ENCODE measurements at regions not wholly inside any gene's neighbourhood (a gene's known extent, or its start where the extent isn't known, plus 50 kb on each side); places are given as distances from the start of the nearest gene placed in this dataset.

DNA sequence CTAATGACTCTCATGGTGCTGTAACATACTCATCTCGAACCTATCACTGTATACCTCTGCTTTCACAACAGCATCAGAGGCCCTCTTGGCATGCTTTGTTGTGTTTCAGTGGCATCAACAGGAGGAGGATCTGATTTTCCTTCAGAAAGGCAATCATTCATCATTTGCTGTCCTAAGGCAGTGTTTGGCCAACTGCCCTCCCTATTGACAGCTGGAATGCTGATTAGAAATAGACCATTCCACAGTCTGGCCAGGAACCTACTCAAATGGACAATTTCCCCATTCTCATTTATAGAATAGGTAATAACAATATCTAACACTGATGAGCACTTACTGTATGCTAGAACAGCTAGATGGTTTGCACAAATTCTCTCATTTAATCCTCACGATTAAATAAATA, 310.6 kb upstream of the PTBP2 start:
- H3K4me3 Mint-ChIP-seq (ENCODE audit: unreplicated experiment): no peak overlapping the region

DNA sequence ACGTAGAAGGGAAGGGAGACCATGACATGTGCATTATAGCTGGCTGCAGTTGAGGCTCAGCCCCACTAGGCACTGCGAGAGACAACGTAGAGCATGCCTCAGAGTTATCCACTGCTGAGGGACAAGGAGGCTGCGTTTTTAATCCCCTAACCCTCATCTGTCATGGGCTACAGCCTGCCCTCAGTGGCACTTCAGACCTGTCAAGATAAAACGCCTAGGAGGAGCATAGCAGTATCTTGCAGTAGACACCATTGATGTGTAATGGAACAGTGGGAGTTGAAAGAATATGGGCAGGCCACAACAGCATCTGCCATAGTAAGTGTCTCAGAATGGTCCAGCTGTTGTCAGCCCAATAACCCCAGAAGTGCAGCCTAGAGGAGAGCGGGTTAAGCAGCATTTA, 307.0 kb upstream of the PTBP2 start:
- no peak overlapping the region for H3K4me3 Mint-ChIP-seq (ENCODE audit: unreplicated experiment)

More for the DNA sequence above, 310.6 kb upstream of the PTBP2 start:
- no peak for DNase-seq
- no peaks in the 10 kb centered on the region for H3K4me1 Mint-ChIP-seq (ENCODE audit: low read depth, unreplicated experiment)
- no peaks in the 10 kb centered on the region for H3K36me3 Mint-ChIP-seq (ENCODE audit: unreplicated experiment)
- no peaks in the 10 kb centered on the region for H3K27me3 Mint-ChIP-seq (ENCODE audit: unreplicated experiment)
- peaks cover 2% of the 10 kb centered on the region for H3K9me3 Mint-ChIP-seq (ENCODE audit: unreplicated experiment)
- no peak overlapping the region for H3K27ac Mint-ChIP-seq (ENCODE audit: unreplicated experiment)
- TF ChIP-seq, protein P1, sequence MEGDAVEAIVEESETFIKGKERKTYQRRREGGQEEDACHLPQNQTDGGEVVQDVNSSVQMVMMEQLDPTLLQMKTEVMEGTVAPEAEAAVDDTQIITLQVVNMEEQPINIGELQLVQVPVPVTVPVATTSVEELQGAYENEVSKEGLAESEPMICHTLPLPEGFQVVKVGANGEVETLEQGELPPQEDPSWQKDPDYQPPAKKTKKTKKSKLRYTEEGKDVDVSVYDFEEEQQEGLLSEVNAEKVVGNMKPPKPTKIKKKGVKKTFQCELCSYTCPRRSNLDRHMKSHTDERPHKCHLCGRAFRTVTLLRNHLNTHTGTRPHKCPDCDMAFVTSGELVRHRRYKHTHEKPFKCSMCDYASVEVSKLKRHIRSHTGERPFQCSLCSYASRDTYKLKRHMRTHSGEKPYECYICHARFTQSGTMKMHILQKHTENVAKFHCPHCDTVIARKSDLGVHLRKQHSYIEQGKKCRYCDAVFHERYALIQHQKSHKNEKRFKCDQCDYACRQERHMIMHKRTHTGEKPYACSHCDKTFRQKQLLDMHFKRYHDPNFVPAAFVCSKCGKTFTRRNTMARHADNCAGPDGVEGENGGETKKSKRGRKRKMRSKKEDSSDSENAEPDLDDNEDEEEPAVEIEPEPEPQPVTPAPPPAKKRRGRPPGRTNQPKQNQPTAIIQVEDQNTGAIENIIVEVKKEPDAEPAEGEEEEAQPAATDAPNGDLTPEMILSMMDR (IDR thresholded peaks at IDR 0.05; ENCODE audit: partially characterized antibody, unreplicated experiment): no peak

DNA sequence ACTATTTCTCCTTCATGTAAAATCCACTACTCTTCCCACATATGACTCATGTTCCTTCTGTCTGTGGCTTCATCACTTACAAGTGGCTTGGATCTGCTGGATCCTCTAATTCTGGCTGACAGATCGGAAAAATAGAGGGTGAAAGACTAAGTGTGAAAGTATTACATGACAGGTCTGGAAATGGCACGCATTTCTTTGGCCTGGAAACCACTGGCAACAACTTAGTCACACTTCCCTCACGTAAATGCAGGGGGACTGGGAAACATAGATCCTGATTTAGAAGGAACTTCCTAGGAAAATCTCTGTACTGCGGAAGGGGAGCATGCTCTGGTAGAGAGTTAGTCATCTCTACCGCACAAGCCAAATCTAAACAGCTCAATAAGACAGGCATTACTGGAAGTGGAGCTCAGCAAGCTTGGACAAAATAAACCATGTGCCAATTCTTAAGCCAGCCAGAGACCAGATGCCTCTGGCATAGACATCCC, 305.4 kb upstream of the PTBP2 start:
- no peaks in the 10 kb centered on the region for H3K36me3 Mint-ChIP-seq (ENCODE audit: unreplicated experiment)
- H3K9me3 Mint-ChIP-seq (ENCODE audit: unreplicated experiment): peaks cover 2% of the 10 kb centered on the region
- H3K4me1 Mint-ChIP-seq (ENCODE audit: low read depth, unreplicated experiment): peaks cover 2% of the 10 kb centered on the region
- no peak overlapping the region for H3K4me3 Mint-ChIP-seq (ENCODE audit: unreplicated experiment)
- TF ChIP-seq, protein P1 (IDR thresholded peaks at IDR 0.05; ENCODE audit: partially characterized antibody, unreplicated experiment): no peak
- no peaks in the 10 kb centered on the region for H3K27me3 Mint-ChIP-seq (ENCODE audit: unreplicated experiment)
- no peak overlapping the region for H3K27ac Mint-ChIP-seq (ENCODE audit: unreplicated experiment)
- DNase-seq: no peak

More for the DNA sequence above, 307.0 kb upstream of the PTBP2 start:
- no peak for DNase-seq
- Mint-ChIP-seq H3K4me1 (ENCODE audit: low read depth, unreplicated experiment) (peaks cover 2% of the 10 kb centered on the region), H3K36me3 (ENCODE audit: unreplicated experiment) (no peaks in the 10 kb centered on the region), H3K27me3 (ENCODE audit: unreplicated experiment) (no peaks in the 10 kb centered on the region), H3K9me3 (ENCODE audit: unreplicated experiment) (peaks cover 2% of the 10 kb centered on the region), H3K27ac (ENCODE audit: unreplicated experiment) (no peak overlapping the region)
- TF ChIP-seq, protein P1 (IDR thresholded peaks at IDR 0.05; ENCODE audit: partially characterized antibody, unreplicated experiment): no peak

DNA sequence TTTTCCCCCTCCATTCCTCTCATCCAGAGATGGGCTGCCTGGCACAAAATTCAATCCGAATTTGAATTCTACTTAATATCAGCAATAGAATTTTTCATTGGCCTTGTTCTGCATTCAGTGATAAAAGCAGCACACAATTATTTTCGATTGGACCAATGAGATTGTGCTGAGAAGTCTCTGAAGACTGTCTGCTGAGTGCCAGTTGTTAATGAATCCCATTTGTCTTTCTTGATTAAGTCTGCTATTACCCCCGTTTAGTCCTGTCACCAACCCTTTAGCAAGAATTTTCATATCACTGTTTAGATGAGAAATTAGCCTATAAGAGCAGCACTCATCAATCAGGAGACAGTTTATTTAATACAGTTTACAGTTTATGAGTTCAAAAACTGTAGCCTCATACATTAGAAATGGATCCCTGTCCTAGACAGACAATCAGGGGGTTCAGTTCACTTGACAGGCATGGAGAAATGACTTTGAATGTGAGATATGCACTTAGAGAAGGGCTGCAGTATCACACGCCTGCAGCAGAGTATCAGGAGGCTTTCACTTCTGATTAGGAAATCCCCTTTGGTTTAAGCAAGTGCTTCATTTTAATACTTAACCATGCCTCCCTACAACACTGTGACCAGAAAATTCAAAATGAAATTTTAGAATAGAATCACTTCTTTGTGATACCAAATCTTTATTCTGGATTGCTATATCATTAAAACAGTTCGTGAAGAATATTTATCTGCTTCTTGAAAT, 304.7 kb upstream of the PTBP2 start:
- peaks cover 2% of the 10 kb centered on the region for H3K4me1 Mint-ChIP-seq (ENCODE audit: low read depth, unreplicated experiment)

DNA sequence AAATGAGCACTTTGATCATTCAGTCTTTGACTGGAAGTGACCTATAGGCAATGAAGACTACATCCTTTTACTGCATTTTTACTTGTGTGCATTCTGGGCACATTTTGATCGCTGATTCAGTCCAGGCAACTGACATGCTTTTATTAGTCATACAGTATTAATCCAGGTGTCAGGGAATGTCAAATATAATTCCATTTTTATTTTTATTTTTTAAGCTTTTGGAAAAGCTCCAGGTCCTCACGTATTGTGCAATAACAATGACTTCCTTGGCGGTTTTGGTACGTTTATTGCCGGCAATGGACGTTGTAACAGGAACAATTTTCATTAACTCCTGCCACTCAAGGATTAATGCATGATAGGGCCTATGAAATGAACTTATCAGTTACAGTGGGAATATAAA, 302.6 kb upstream of the PTBP2 start:
- TF ChIP-seq, protein P1 (IDR thresholded peaks at IDR 0.05; ENCODE audit: partially characterized antibody, unreplicated experiment): no peak
- H3K27ac Mint-ChIP-seq (ENCODE audit: unreplicated experiment): no peak overlapping the region
- peaks cover 2% of the 10 kb centered on the region for H3K4me1 Mint-ChIP-seq (ENCODE audit: low read depth, unreplicated experiment)
- DNase-seq: no peak
- peaks cover 2% of the 10 kb centered on the region for H3K9me3 Mint-ChIP-seq (ENCODE audit: unreplicated experiment)
- no peak overlapping the region for H3K4me3 Mint-ChIP-seq (ENCODE audit: unreplicated experiment)
- no peaks in the 10 kb centered on the region for H3K27me3 Mint-ChIP-seq (ENCODE audit: unreplicated experiment)
- no peaks in the 10 kb centered on the region for H3K36me3 Mint-ChIP-seq (ENCODE audit: unreplicated experiment)

More for the DNA sequence above, 304.7 kb upstream of the PTBP2 start:
- TF ChIP-seq, protein P1 (IDR thresholded peaks at IDR 0.05; ENCODE audit: partially characterized antibody, unreplicated experiment): no peak
- Mint-ChIP-seq H3K27ac (ENCODE audit: unreplicated experiment) (no peak overlapping the region), H3K9me3 (ENCODE audit: unreplicated experiment) (peaks cover 2% of the 10 kb centered on the region), H3K36me3 (ENCODE audit: unreplicated experiment) (no peaks in the 10 kb centered on the region), H3K4me3 (ENCODE audit: unreplicated experiment) (no peak overlapping the region), H3K27me3 (ENCODE audit: unreplicated experiment) (no peaks in the 10 kb centered on the region)
- no peak for DNase-seq
